ENCODE measurements at regions not wholly inside any gene's neighbourhood (a gene's known extent, or its start where the extent isn't known, plus 50 kb on each side); places are given as distances from the start of the nearest gene placed in this dataset.
"Not testable (repeated sequence)": the region's sequence is repeated elsewhere in the genome, so short reads cannot be mapped to it uniquely, and the experiment has no call there.

DNA sequence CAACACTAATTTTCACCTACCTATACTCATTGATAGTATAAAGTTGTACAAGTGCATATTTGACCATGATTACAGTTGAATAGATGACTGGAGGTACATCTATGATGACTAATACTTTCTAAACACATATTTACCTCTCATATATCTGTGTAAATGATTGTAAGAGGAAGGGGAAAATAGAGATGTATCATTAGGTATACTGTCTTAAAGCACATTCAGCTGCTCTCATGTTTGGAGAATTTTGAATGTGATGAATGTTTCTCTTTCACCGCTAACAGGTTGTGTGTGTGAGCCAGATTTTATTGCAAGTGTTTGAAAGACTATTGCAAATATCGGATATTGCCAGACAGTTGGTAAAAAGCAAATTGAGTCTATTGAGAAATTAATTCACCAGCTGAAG is 66.2 kb upstream of the GOLGA8M start:
- TF ChIP-seq, protein P1, sequence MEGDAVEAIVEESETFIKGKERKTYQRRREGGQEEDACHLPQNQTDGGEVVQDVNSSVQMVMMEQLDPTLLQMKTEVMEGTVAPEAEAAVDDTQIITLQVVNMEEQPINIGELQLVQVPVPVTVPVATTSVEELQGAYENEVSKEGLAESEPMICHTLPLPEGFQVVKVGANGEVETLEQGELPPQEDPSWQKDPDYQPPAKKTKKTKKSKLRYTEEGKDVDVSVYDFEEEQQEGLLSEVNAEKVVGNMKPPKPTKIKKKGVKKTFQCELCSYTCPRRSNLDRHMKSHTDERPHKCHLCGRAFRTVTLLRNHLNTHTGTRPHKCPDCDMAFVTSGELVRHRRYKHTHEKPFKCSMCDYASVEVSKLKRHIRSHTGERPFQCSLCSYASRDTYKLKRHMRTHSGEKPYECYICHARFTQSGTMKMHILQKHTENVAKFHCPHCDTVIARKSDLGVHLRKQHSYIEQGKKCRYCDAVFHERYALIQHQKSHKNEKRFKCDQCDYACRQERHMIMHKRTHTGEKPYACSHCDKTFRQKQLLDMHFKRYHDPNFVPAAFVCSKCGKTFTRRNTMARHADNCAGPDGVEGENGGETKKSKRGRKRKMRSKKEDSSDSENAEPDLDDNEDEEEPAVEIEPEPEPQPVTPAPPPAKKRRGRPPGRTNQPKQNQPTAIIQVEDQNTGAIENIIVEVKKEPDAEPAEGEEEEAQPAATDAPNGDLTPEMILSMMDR (IDR thresholded peaks at IDR 0.05): not testable (repeated sequence)
- TF ChIP-seq EZH2 (IDR thresholded peaks at IDR 0.05; ENCODE audit: borderline replicate concordance, insufficient read depth, low read depth, low read length, poor library complexity, severe bottlenecking): not testable (repeated sequence)

All from B cell (primary cell).